ENCODE measurements at regions not wholly inside any gene's neighbourhood (a gene's known extent, or its start where the extent isn't known, plus 50 kb on each side); places are given as distances from the start of the nearest gene placed in this dataset.

- TF ChIP-seq CTCF (conservative IDR thresholded peaks at IDR 0.05) (no peak), EZH2 (IDR thresholded peaks at IDR 0.05; ENCODE audit: low read depth) (no peak)
Observed at GRCh38 chr12:89040146-89040964, 311.9 kb downstream of the DUSP6 start.
